ENCODE measurements at regions not wholly inside any gene's neighbourhood (a gene's known extent, or its start where the extent isn't known, plus 50 kb on each side); places are given as distances from the start of the nearest gene placed in this dataset.
"Not testable (repeated sequence)": the region's sequence is repeated elsewhere in the genome, so short reads cannot be mapped to it uniquely, and the experiment has no call there.

DNA sequence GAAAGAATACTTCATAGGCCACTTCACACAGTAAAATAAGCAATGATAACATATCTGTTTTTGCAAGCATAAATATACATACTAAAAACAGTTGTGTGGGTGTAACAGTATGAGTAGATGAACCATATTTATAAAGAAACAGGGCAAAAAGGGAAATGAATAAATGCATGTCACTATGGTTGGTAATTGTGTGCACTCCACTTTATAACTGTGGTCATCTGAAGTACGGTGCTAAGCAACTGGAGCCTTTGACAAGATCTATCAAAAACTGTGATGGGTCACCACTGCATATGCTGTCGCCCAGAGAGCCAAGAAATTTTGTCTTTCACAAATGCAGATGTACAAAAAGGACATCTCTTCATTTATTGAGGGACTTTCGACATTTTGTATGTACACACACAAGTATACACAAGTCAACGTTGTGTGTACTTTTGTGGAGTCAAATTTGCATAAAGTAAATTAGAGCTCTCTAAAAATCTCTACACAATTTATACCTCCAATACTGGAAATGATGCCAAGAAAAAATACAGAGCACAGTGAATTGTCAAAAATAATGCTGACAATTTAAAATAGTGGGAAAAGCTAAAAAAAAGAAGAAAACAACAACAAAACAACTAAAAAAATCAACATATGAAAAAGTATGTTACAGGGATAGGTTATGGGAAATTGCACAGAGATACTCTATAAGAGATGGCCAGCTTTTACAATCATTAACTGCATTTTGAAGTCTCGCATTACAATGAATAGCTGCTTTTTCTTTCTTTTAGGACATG lies 123.1 kb upstream of the ENPEP start:
- H3K4me3 Mint-ChIP-seq = no peak overlapping the region
- no peak overlapping the region for H3K27ac Mint-ChIP-seq
- CTCF ChIA-PET = no interaction called here
- H3K36me3 Mint-ChIP-seq (ENCODE audit: low read depth) = no peaks in the 10 kb centered on the region
- no peaks in the 10 kb centered on the region for H3K9me3 Mint-ChIP-seq
- POLR2A ChIA-PET = no interaction called here
- peaks cover 11% of the 10 kb centered on the region for H3K27me3 Mint-ChIP-seq
- no peak for DNase-seq
- H3K4me1 Mint-ChIP-seq = no peaks in the 10 kb centered on the region

GRCh38 chr4:110348711-110349383 lies 127.1 kb upstream of the ENPEP start:
- Mint-ChIP-seq H3K27me3 (peaks cover 13% of the 10 kb centered on the region), H3K36me3 (ENCODE audit: low read depth) (no peaks in the 10 kb centered on the region), H3K9me3 (no peaks in the 10 kb centered on the region), H3K27ac (no peak overlapping the region), H3K4me1 (no peaks in the 10 kb centered on the region), H3K4me3 (no peak overlapping the region)
- no peak for DNase-seq
- ChIA-PET POLR2A (no interaction called here), CTCF (no interaction called here)

- POLR2A ChIA-PET = no interaction called here
- no peak overlapping the region for H3K27ac Mint-ChIP-seq
- peaks cover 10% of the 10 kb centered on the region for H3K27me3 Mint-ChIP-seq
- no peaks in the 10 kb centered on the region for H3K4me1 Mint-ChIP-seq
- H3K4me3 Mint-ChIP-seq = no peak overlapping the region
- no peaks in the 10 kb centered on the region for H3K9me3 Mint-ChIP-seq
- no peaks in the 10 kb centered on the region for H3K36me3 Mint-ChIP-seq (ENCODE audit: low read depth)
- no peak for DNase-seq
- CTCF ChIA-PET = no interaction called here
Measured at GRCh38 chr4:110347805-110348204, 128.2 kb upstream of the ENPEP start.

GRCh38 chr4:110344165-110344564 lies 131.8 kb upstream of the ENPEP start:
- no peaks in the 10 kb centered on the region for H3K9me3 Mint-ChIP-seq
- H3K4me3 Mint-ChIP-seq = no peak overlapping the region
- H3K27me3 Mint-ChIP-seq = peaks cover 17% of the 10 kb centered on the region
- H3K27ac Mint-ChIP-seq = no peak overlapping the region
- no peaks in the 10 kb centered on the region for H3K4me1 Mint-ChIP-seq
- no peaks in the 10 kb centered on the region for H3K36me3 Mint-ChIP-seq (ENCODE audit: low read depth)
- ChIA-PET CTCF (no interaction called here), POLR2A (no interaction called here)
- DNase-seq = no peak

DNA sequence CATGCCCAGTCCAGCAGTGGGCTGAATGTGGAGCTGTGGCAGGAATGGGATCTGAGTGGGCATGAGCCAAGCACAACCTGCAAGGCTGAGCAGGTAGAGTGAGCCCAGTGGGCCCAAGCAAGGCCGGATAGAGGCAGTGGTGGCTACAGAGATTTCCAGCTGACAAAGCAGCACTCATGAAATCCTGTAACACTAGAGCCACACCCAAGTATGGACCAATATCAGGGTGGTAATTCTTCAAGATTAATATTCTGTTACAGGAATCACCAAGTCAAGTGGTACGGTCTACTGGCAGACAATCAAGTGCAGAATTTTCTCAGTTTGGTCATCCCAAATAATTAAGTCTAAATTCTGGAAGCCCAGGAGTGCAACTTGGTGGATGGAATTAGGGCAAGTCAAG lies 132.4 kb upstream of the ENPEP start:
- H3K9me3 Mint-ChIP-seq = no peaks in the 10 kb centered on the region
- ChIA-PET CTCF (no interaction called here), POLR2A (no interaction called here)
- no peak overlapping the region for H3K27ac Mint-ChIP-seq
- H3K27me3 Mint-ChIP-seq = peaks cover 18% of the 10 kb centered on the region
- H3K36me3 Mint-ChIP-seq (ENCODE audit: low read depth) = no peaks in the 10 kb centered on the region
- no peaks in the 10 kb centered on the region for H3K4me1 Mint-ChIP-seq
- no peak for DNase-seq
- H3K4me3 Mint-ChIP-seq = no peak overlapping the region

DNA sequence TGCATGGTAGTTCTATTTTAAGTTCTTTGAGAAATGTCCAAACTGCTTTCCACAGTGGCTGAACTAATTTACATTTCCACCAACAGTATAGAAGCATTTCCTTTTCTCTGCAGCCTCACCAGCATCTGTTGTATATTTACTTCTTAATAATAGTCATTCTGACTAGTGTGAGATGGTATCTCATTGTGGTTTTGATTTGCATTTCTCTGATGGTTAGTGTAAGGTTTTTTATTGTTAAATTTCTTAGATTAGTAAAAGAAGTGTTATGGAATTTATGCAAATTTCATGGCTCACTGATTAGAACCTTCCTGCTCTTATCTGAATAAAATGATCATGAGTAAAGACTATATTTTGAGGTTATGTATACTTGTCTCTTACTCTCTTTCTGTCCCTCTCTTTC lies 134.8 kb upstream of the ENPEP start:
- H3K4me1 Mint-ChIP-seq; CTCF ChIA-PET; POLR2A ChIA-PET; DNase-seq; H3K27ac Mint-ChIP-seq; H3K4me3 Mint-ChIP-seq; H3K36me3 Mint-ChIP-seq (ENCODE audit: low read depth); H3K9me3 Mint-ChIP-seq: not testable (repeated sequence)
- H3K27me3 Mint-ChIP-seq = peaks cover 21% of the 10 kb centered on the region

GRCh38 chr4:110335399-110335798 lies 137.0 kb upstream of the ELOVL6 start:
- POLR2A ChIA-PET = no interaction called here
- Mint-ChIP-seq H3K27ac (no peak overlapping the region), H3K9me3 (no peaks in the 10 kb centered on the region), H3K4me1 (no peaks in the 10 kb centered on the region), H3K4me3 (no peak overlapping the region), H3K27me3 (peaks cover 11% of the 10 kb centered on the region), H3K36me3 (ENCODE audit: low read depth) (no peaks in the 10 kb centered on the region)
- no peak for DNase-seq
- CTCF ChIA-PET = interaction anchor here (0.9 kb wide), 1 partner anchor 48 kb away, joined by 3 read pairs; no protein-coding TSS in a partner anchor

GRCh38 chr4:110332483-110332882 lies 134.1 kb upstream of the ELOVL6 start:
- H3K9me3 Mint-ChIP-seq = peaks cover 6% of the 10 kb centered on the region
- POLR2A ChIA-PET = no interaction called here
- no peak for DNase-seq
- no peak overlapping the region for H3K4me3 Mint-ChIP-seq
- no peaks in the 10 kb centered on the region for H3K36me3 Mint-ChIP-seq (ENCODE audit: low read depth)
- CTCF ChIA-PET = no interaction called here
- peaks cover 14% of the 10 kb centered on the region for H3K27me3 Mint-ChIP-seq
- no peaks in the 10 kb centered on the region for H3K4me1 Mint-ChIP-seq
- H3K27ac Mint-ChIP-seq = no peak overlapping the region

DNA sequence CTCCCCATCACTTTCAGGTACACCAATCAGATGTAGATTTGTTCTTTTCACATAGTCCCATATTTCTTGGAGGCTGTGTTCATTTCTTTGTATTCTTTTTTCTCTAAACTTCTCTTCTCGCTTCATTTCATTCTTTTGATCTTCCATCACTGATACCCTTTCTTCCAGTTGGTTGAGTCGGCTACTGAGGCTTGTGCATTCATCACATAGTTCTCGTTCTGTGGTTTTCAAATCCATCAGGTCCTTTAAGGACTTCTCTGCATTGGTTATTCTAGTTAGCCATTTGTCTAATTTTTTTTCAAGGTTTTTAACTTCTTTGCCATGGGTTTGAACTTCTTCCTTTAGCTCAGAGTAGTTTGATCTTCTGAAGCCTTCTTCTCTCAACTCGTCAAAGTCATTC lies 128.0 kb upstream of the ELOVL6 start:
- H3K27me3 Mint-ChIP-seq = peaks cover 10% of the 10 kb centered on the region
- H3K4me3 Mint-ChIP-seq; H3K4me1 Mint-ChIP-seq; H3K27ac Mint-ChIP-seq; H3K9me3 Mint-ChIP-seq; DNase-seq; H3K36me3 Mint-ChIP-seq (ENCODE audit: low read depth); CTCF ChIA-PET; POLR2A ChIA-PET: not testable (repeated sequence)

DNA sequence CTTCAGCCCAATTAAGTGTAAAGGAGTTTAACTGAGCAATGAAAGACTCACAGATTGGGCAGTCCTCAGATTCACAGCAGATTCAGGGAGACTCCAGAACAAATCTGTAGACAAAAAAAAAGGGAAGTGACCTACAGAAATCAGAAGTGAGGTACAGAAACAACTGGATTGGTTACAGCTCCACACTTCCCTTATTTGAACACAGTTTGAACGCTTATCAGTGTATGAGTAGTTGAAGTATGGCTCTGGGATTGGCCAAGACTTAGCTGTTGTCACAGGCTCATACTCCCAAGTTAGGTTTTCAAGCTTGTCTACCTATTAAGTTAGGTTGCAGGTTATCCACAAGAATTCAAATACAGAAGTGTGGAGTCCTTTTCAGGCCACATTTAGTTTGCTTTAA lies 112.4 kb upstream of the ELOVL6 start:
- no peak for DNase-seq
- no peak overlapping the region for H3K4me3 Mint-ChIP-seq
- peaks cover 15% of the 10 kb centered on the region for H3K27me3 Mint-ChIP-seq
- H3K36me3 Mint-ChIP-seq (ENCODE audit: low read depth) = no peaks in the 10 kb centered on the region
- no peak overlapping the region for H3K27ac Mint-ChIP-seq
- no peaks in the 10 kb centered on the region for H3K4me1 Mint-ChIP-seq
- CTCF ChIA-PET = interaction anchor here (1.2 kb wide), 1 partner anchor 206 kb away, joined by 3 read pairs; no protein-coding TSS in a partner anchor
- H3K9me3 Mint-ChIP-seq = no peaks in the 10 kb centered on the region
- POLR2A ChIA-PET = no interaction called here

- Mint-ChIP-seq H3K9me3 (no peaks in the 10 kb centered on the region), H3K4me3 (no peak overlapping the region), H3K36me3 (ENCODE audit: low read depth) (no peaks in the 10 kb centered on the region), H3K4me1 (no peaks in the 10 kb centered on the region), H3K27me3 (peaks cover 15% of the 10 kb centered on the region), H3K27ac (no peak overlapping the region)
- ChIA-PET CTCF (no interaction called here), POLR2A (no interaction called here)
- no peak for DNase-seq
Measured at GRCh38 chr4:110309675-110310074, 111.3 kb upstream of the ELOVL6 start.

- POLR2A ChIA-PET = no interaction called here
- no peaks in the 10 kb centered on the region for H3K4me1 Mint-ChIP-seq
- CTCF ChIA-PET = no interaction called here
- no peak for DNase-seq
- H3K9me3 Mint-ChIP-seq = no peaks in the 10 kb centered on the region
- H3K4me3 Mint-ChIP-seq = no peak overlapping the region
- peaks cover 18% of the 10 kb centered on the region for H3K27me3 Mint-ChIP-seq
- H3K27ac Mint-ChIP-seq = no peak overlapping the region
- H3K36me3 Mint-ChIP-seq (ENCODE audit: low read depth) = no peaks in the 10 kb centered on the region
Measured at GRCh38 chr4:110306303-110306702, 107.9 kb upstream of the ELOVL6 start.

- no peaks in the 10 kb centered on the region for H3K36me3 Mint-ChIP-seq (ENCODE audit: low read depth)
- H3K27ac Mint-ChIP-seq = no peak overlapping the region
- CTCF ChIA-PET = no interaction called here
- H3K4me1 Mint-ChIP-seq = no peaks in the 10 kb centered on the region
- DNase-seq = no peak
- H3K4me3 Mint-ChIP-seq = no peak overlapping the region
- POLR2A ChIA-PET = no interaction called here
- H3K9me3 Mint-ChIP-seq = no peaks in the 10 kb centered on the region
- H3K27me3 Mint-ChIP-seq = peaks cover 20% of the 10 kb centered on the region
Measured at GRCh38 chr4:110305455-110305854, 107.0 kb upstream of the ELOVL6 start.

GRCh38 chr4:110296892-110297291 lies 98.5 kb upstream of the ELOVL6 start:
- Mint-ChIP-seq H3K9me3 (no peaks in the 10 kb centered on the region), H3K36me3 (ENCODE audit: low read depth) (no peaks in the 10 kb centered on the region), H3K27me3 (peaks cover 32% of the 10 kb centered on the region), H3K4me3 (no peak overlapping the region), H3K4me1 (peaks cover 7% of the 10 kb centered on the region), H3K27ac (no peak overlapping the region)
- CTCF ChIA-PET = interaction anchor here (1.3 kb wide), 1 partner anchor 12 kb away, joined by 4 read pairs; no protein-coding TSS in a partner anchor
- POLR2A ChIA-PET = no interaction called here
- DNase-seq = no peak

All from activated CD4-positive, alpha-beta T cell treated with anti-CD3 and anti-CD28 coated beads, Interleukin-2, amount 10 ng/mL, durations not matched to agents 7 days and 5 days (primary cell).